ENCODE measurements at regions not wholly inside any gene's neighbourhood (a gene's known extent, or its start where the extent isn't known, plus 50 kb on each side); places are given as distances from the start of the nearest gene placed in this dataset. TPM values are rescaled to one million over a fixed set of nuclear protein-coding genes. Genes with fewer than 3 reads are reported as not detected.

Small RNA genes in the stretch of these regions (small RNA-seq; reads per million reads assigned to genes)
- gene AC005562.1 (ENCODE audit: insufficient read length, low read depth, low replicate concordance) (not detected), gene AC127024.7 (ENCODE audit: insufficient read length, low read depth, low replicate concordance) (not detected), gene RN7SL316P (ENCODE audit: insufficient read length, low read depth, low replicate concordance) (not detected)
